CD14-positive monocyte (primary cell): ENCODE measurements at regions not wholly inside any gene's neighbourhood (a gene's known extent, or its start where the extent isn't known, plus 50 kb on each side); places are given as distances from the start of the nearest gene placed in this dataset.
A peak's percentile ranks its signal among the peaks of the same experiment; 100 is the strongest.

ENCODE experiments used
- DNase-seq, 3 donors: peaks; one replicate each; pipeline ENCODE4 v3.0.0-alpha.2; 2011 to 2022
- H2AFZ ChIP-seq: 2 replicates; pipeline ENCODE4 v1.6.0; 2012; ENCODE audit warnings: mild to moderate bottlenecking, low read depth, low read length, inconsistent platforms; ENCODE audit not compliant: insufficient read depth, poor library complexity, severe bottlenecking
- H3K27ac ChIP-seq, 2 donors: 1 replicate in 1 of 2; 2 replicates in 1 of 2; pipeline ENCODE4 v1.5.1; 2012 to 2013; ENCODE audit warnings: low read length in 2 of 2, control low read depth in 1 of 2, inconsistent platforms in 1 of 2, low read depth in 1 of 2, mild to moderate bottlenecking in 1 of 2
- H3K27me3 ChIP-seq, 2 donors: one replicate each; pipeline versions ENCODE4 v1.6.0 to v1.6.1; 2011 to 2013; ENCODE audit warnings: low read length in 2 of 2; ENCODE audit not compliant: control insufficient read depth in 2 of 2, insufficient read depth in 2 of 2
- H3K36me3 ChIP-seq, 2 donors: replicated peaks in 1 of 2; 1 replicate in 1 of 2; 2 replicates in 1 of 2; pipeline versions ENCODE4 v1.5.1 to v1.6.1; 2012 to 2013; ENCODE audit warnings: low read length in 2 of 2, control low read depth in 1 of 2, inconsistent platforms in 1 of 2, mild to moderate bottlenecking in 1 of 2; ENCODE audit not compliant: insufficient read depth in 2 of 2, control insufficient read depth in 1 of 2
- H3K4me1 ChIP-seq, 2 donors: 1 replicate in 1 of 2; 2 replicates in 1 of 2; pipeline versions ENCODE4 v1.5.1 to v1.6.1; 2012 to 2013; ENCODE audit warnings: low read length in 2 of 2, control low read depth in 1 of 2, inconsistent platforms in 1 of 2, mild to moderate bottlenecking in 1 of 2, moderate library complexity in 1 of 2; ENCODE audit not compliant: insufficient read depth in 2 of 2, control insufficient read depth in 1 of 2
- H3K4me2 ChIP-seq: replicated peaks from 2 replicates; pipeline ENCODE3; 2012; ENCODE audit warnings: low read length, moderate library complexity, mild to moderate bottlenecking; ENCODE audit not compliant: poor library complexity, severe bottlenecking; ENCODE audit errors: extremely low read depth
- H3K4me3 ChIP-seq, 3 experiments: fragments of 200-600 bp in 1 of 3; sonication (generic) in 1 of 3; replicated peaks in 1 of 3; 1 replicate in 2 of 3; 2 replicates in 1 of 3; pipeline ENCODE4 v1.5.1; 2011 to 2013; ENCODE audit warnings: low read length in 3 of 3, mild to moderate bottlenecking in 3 of 3, control low read depth in 2 of 3, low read depth in 2 of 3, inconsistent platforms in 1 of 3, moderate library complexity in 1 of 3
- H3K79me2 ChIP-seq: 2 replicates; pipeline ENCODE4 v1.6.0; 2012; ENCODE audit warnings: mild to moderate bottlenecking, control low read depth, inconsistent platforms, low read length, moderate library complexity; ENCODE audit not compliant: insufficient read depth
- H3K9ac ChIP-seq: 2 replicates; pipeline ENCODE4 v1.6.0; 2017; ENCODE audit warnings: low read length, mild to moderate bottlenecking; ENCODE audit not compliant: insufficient read depth, poor library complexity, severe bottlenecking
- H3K9me3 ChIP-seq, 2 donors: replicated peaks in 1 of 2; 1 replicate in 1 of 2; 2 replicates in 1 of 2; pipeline versions ENCODE4 v1.5.1 to v1.6.1; 2012 to 2013; ENCODE audit warnings: low read length in 2 of 2, control low read depth in 1 of 2; ENCODE audit not compliant: control insufficient read depth in 1 of 2, insufficient read depth in 1 of 2
- H4K20me1 ChIP-seq: 2 replicates; pipeline ENCODE4 v1.6.0; 2012; ENCODE audit warnings: mild to moderate bottlenecking, low read length, control low read depth, moderate library complexity; ENCODE audit not compliant: insufficient read depth
- H3K27ac Mint-ChIP-seq, 7 donors: one replicate each; pipeline ENCODE4 v1.8.0; 2020; ENCODE audit warnings: mild to moderate bottlenecking in 7 of 7, mixed read lengths in 7 of 7, moderate library complexity in 6 of 7, inconsistent platforms in 2 of 7
- H3K27me3 Mint-ChIP-seq, 3 donors: one replicate each; pipeline ENCODE4 v1.8.0; 2021 to 2022; ENCODE audit warnings: low read depth in 3 of 3, mild to moderate bottlenecking in 3 of 3, mixed read lengths in 3 of 3, moderate library complexity in 3 of 3, inconsistent platforms in 1 of 3
- H3K36me3 Mint-ChIP-seq, 2 donors: one replicate each; pipeline ENCODE4 v1.8.0; 2020; ENCODE audit warnings: mixed read lengths in 2 of 2, inconsistent platforms in 1 of 2, mild to moderate bottlenecking in 1 of 2
- H3K4me1 Mint-ChIP-seq: one replicate; pipeline ENCODE4 v1.8.0; 2020; ENCODE audit warnings: mild to moderate bottlenecking, mixed read lengths
- H3K4me3 Mint-ChIP-seq, 2 donors: one replicate each; pipeline ENCODE4 v1.8.0; 2020; ENCODE audit warnings: mild to moderate bottlenecking in 2 of 2, mixed read lengths in 2 of 2, moderate library complexity in 1 of 2
- H3K9me3 Mint-ChIP-seq, 7 donors: one replicate each; pipeline ENCODE4 v1.8.0; 2020 to 2022; ENCODE audit warnings: mixed read lengths in 7 of 7, mild to moderate bottlenecking in 6 of 7, moderate library complexity in 6 of 7, inconsistent platforms in 2 of 7
- WGBS: methylation state at CpG from one replicate; pipeline ENCODE4 v1.1.5; 2013; ENCODE audit warnings: missing lambda C conversion rate; ENCODE audit not compliant: insufficient coverage; 5-methylcytosine and 5-hydroxymethylcytosine counted together
- intact Hi-C, 2 donors: fragments of 100-400 bp; cut with micrococcal nuclease; formaldehyde crosslinking; loops; one replicate each; pipeline versions ENCODE4 v1.15.0 to v1.15.1; 2023
- TF ChIP-seq, protein P1 (sequence below): fragments of 200-600 bp; IDR thresholded peaks from one replicate; pipeline ENCODE4 v1.8.0; 2022; ENCODE audit warnings: antibody characterized with exemption, mild to moderate bottlenecking

DNA sequence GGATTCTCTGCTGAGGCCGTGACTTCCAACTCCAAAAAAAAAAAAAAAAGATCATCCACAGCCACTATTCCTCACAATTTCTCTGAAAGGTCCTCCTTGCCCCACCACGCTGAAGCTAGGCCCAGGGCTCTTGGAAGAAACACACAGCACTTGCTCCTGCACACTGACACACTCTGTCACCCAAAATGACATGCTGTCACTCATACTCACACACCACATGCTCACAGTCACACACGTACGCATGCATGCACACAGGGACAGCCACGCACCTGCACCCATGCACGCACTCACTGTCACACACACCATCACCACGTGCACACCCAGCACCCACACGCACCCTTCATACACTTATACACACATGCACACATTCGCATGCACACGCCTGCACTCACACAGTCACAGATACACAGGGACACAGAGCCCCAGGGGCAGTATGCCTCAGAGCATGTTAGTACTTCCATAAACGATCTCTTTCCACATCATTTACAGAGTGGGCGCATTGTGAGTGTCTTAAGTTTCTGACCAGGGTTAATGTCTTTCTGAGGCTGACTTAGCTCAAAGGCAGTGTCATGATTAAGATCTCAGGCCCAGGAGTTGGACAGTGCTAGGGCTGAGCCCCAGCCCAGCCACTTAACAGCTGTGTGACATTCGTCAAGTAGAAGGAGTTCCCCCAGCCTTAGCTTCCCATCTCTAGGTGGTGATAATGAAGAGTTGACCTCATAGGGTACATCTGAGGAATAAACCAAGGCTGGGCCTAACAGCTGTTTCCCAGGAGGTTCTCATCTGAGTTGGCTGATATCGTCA is 93.4 kb downstream of the GLI2 start:
- no peak overlapping the region for H2AFZ ChIP-seq

DNA sequence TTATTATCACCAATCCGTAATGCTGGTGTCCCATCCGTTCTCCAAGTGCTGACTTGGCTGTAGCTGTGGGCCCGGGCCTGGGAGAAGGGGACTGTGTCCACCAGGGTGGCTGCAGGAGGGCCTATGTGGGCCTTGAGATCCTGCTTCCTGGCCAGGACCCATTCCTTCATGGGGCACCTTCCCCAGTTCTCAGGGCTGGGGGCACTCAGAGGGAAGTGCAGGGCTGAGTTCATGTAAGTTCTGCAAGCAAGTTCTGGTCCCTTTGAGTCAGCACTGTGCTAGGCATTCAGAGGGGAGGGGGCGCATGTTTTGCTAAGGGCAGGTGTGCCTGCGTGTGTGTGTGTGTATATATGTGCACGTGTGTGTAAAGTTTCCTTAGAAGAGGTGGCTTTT is 94.0 kb downstream of the GLI2 start:
- Histone ChIP-seq H3K36me3 (no peaks in the 10 kb centered on the region), H3K9me3 (no peaks in the 10 kb centered on the region), H3K79me2 (no peaks in the 10 kb centered on the region), H3K27me3 (no peaks in the 10 kb centered on the region), H3K27ac (no peak overlapping the region), H4K20me1 (no peaks in the 10 kb centered on the region), H3K4me2 (no peak overlapping the region), H3K9ac (no peak overlapping the region), H3K4me3 (no peak overlapping the region), H3K4me1 (no peaks in the 10 kb centered on the region), H2AFZ (no peak overlapping the region)
- H3K9me3 Mint-ChIP-seq: no peaks in the 10 kb centered on the region
- H3K4me3 Mint-ChIP-seq: no peak overlapping the region
- H3K36me3 Mint-ChIP-seq: no peaks in the 10 kb centered on the region
- peaks cover 2 to 6% (median 4%) of the 10 kb centered on the region in 3 donors for H3K27me3 Mint-ChIP-seq
- TF ChIP-seq, protein P1, sequence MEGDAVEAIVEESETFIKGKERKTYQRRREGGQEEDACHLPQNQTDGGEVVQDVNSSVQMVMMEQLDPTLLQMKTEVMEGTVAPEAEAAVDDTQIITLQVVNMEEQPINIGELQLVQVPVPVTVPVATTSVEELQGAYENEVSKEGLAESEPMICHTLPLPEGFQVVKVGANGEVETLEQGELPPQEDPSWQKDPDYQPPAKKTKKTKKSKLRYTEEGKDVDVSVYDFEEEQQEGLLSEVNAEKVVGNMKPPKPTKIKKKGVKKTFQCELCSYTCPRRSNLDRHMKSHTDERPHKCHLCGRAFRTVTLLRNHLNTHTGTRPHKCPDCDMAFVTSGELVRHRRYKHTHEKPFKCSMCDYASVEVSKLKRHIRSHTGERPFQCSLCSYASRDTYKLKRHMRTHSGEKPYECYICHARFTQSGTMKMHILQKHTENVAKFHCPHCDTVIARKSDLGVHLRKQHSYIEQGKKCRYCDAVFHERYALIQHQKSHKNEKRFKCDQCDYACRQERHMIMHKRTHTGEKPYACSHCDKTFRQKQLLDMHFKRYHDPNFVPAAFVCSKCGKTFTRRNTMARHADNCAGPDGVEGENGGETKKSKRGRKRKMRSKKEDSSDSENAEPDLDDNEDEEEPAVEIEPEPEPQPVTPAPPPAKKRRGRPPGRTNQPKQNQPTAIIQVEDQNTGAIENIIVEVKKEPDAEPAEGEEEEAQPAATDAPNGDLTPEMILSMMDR: no peak
- no peaks in the 10 kb centered on the region for H3K4me1 Mint-ChIP-seq
- no peak overlapping the region for H3K27ac Mint-ChIP-seq
- no peak for DNase-seq
- WGBS: 91% methylated on average over 4 of the region's 6 CpGs
- intact Hi-C loops: no loop called here

More for the DNA sequence above, 93.4 kb downstream of the GLI2 start:
- no peaks in the 10 kb centered on the region for H3K79me2 ChIP-seq
- no peak for DNase-seq
- Mint-ChIP-seq H3K36me3 (no peaks in the 10 kb centered on the region), H3K4me1 (no peaks in the 10 kb centered on the region), H3K27ac (peak overlapping the region in 1 of 7 donors; percentile 42), H3K9me3 (no peaks in the 10 kb centered on the region), H3K27me3 (peaks cover 2 to 6% (median 4%) of the 10 kb centered on the region in 3 donors), H3K4me3 (no peak overlapping the region)
- intact Hi-C loops: no loop called here
- WGBS: 95% methylated on average over 9 of the region's 14 CpGs
- H3K27me3 ChIP-seq: no peaks in the 10 kb centered on the region
- no peak overlapping the region for H3K4me3 ChIP-seq
- H3K4me1 ChIP-seq: no peaks in the 10 kb centered on the region
- no peaks in the 10 kb centered on the region for H3K36me3 ChIP-seq
- TF ChIP-seq, protein P1: no peak
- no peaks in the 10 kb centered on the region for H3K9me3 ChIP-seq
- no peak overlapping the region for H3K27ac ChIP-seq
- H4K20me1 ChIP-seq: no peaks in the 10 kb centered on the region
- no peak overlapping the region for H3K9ac ChIP-seq
- no peak overlapping the region for H3K4me2 ChIP-seq
